CD4-positive, alpha-beta T cell treated with Interleukin-6 at 100 ng/mL for 8 hours (primary cell): ENCODE measurements at regions not wholly inside any gene's neighbourhood (a gene's known extent, or its start where the extent isn't known, plus 50 kb on each side); places are given as distances from the start of the nearest gene placed in this dataset.
"Not testable (repeated sequence)": the region's sequence is repeated elsewhere in the genome, so short reads cannot be mapped to it uniquely, and the experiment has no call there.

ENCODE experiments used
- DNase-seq: peaks from one replicate; pipeline ENCODE4 v3.0.0-alpha.2; 2020; ENCODE audit warnings: mixed read lengths, low spot score

DNA sequence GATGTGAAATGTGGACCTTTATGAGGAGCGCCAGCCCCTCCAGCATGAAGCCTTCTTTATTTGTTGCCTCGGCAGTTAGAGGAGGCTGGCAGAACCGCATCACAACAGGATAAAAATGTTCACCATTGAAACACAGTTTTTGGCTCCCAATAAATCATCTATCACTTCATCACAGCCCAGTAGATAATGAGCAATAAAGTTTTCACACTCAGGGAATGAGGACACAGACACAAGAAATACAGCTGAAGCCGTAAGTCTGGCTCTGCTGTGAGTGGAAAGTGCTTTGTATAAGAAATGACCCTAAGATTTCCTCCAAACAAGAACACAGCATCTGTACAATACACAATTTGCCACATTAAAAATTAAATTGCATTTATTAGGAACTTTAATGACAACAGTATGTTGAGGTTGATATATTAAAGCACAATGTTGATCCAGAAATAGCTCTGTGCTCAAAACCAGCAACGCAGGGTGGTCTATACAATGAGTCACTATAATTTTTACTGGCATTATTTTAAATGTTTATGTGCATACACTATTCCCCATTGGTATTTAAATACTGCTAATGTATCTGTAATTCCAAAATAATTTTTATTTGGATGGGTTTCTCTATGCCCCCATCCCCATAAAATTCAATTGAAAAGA, 301.8 kb upstream of the MGMT start:
- DNase-seq = no peak

DNA sequence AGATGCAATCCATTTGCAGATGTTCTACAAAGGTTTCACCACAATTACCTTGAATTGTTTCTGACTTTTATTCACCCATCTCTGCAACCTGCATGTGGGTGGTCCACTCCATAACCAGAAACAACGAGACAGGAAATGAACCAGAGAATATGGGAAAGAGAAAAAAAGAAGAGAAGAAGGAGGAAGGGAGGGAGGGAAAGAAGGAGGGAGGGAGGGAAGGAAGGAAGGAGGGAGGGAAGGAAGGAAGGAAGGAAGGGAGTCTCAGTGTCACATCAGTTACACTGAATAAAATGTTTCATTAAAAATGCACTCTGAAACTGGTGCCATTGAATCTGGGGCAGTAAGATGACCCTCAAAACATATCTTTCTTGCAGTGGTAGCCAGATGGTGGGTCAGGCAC, 301.3 kb upstream of the MGMT start:
- no peak for DNase-seq

DNA sequence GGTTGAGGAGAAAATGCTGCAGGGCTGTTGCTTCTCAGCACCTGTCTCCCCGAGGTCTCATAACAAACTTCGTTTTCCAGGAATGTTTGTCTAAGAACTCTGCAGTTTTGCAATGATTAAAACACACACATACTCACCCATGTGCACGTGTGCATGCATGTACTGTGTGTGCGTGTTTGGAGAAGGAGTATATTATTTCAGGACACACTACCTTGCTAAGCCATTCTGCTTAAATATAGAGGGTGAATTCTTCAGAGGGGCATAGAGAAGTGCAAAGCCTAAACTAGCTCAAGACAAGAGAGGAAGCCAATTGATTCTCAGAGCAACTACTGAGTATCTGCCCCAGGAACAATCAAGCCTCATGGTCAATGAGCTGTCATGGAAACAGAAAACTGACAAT, 298.4 kb upstream of the MGMT start:
- DNase-seq = no peak

DNA sequence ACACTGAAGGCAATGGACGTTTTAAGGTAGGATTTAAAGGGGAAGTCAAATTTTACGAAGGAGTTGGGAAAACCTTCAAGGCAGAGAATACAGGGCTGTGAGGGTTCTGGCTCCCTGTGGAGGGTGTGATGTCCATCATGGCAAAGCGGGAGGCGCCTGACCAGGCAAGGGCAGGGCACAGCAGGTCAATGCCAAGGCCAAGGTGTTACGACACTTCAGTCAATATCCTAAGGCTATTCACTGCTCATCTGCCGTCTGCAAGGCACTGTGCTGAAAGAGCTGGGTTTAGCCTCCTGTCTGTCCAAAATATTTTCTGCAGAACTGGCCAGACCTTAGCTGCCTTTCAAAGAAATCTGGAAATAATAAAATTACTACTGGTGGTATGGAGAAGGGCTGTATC, 297.9 kb upstream of the MGMT start:
- DNase-seq = no peak

DNA sequence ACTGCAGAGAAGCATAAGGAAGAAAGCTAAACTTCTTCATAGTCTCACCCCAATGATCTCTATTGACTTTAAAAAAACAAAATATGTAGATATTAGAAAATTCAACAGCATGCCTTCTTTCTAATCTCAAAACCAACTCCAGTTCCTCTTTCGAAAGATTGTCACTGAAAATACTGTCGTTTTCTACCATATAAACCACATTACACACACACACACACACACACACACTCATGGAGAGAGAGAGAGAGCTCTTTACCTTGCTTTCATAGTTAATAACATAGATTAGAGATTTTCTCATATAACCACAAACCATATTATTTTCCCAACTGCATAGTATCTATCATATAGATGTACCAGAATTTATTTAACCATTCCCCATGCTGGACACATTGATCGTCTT, 296.2 kb upstream of the MGMT start:
- no peak for DNase-seq

DNA sequence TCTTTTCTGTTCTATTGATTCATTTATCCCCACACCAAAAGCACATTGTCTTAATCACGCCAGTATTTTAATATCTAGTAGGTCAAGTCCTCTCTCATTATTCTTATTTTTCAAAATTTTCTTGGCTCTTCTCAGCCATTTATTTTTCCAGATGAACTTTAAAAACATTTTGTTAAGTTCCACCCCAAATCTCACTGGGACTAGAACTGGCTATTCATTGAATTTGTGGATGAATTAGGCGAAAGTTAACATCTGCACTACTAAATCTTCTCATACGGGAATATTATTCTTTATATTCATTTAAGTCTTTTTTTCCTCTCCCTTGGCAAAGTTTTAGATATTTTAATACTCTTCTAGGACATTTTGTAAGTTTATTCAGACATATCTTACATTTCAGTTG, 295.2 kb upstream of the MGMT start:
- no peak for DNase-seq

DNA sequence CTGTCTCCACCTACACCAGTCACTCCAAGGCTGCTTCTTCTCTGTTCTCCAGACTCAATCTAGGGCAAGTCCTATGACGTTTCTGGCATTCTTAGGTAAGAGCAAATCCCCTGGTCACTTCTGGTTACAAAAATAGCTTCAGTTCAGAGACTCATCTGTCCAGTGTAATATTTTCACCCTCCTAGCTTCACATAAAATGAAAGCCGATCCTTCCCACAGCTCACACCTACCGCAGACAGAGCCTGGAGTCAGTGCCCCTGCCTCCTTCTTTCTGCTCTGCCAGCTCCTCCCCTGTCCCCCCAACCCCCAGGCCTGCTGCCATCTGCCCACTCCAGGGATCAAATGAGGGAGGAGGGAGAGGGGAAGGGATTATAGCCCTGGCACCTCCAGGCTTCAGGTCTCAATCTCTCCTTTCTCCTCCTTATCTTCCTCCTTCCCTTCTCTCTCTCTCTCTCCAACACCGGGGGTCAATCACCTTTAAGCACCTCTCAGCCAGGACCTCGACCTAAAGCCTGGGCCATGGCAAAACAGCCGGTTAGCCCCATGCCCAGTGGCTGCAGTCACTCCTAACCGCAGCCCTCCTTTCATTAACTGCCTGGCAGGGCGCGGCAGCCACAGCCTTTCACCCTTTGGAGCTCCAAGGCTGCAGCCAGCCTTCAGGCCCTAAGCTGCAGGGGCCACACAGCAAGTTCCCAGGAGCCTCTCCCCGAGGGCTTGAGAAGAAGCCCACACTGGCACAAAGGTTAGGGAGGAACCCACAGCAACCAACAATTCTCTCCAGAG, 292.6 kb upstream of the MGMT start:
- DNase-seq = no peak

DNA sequence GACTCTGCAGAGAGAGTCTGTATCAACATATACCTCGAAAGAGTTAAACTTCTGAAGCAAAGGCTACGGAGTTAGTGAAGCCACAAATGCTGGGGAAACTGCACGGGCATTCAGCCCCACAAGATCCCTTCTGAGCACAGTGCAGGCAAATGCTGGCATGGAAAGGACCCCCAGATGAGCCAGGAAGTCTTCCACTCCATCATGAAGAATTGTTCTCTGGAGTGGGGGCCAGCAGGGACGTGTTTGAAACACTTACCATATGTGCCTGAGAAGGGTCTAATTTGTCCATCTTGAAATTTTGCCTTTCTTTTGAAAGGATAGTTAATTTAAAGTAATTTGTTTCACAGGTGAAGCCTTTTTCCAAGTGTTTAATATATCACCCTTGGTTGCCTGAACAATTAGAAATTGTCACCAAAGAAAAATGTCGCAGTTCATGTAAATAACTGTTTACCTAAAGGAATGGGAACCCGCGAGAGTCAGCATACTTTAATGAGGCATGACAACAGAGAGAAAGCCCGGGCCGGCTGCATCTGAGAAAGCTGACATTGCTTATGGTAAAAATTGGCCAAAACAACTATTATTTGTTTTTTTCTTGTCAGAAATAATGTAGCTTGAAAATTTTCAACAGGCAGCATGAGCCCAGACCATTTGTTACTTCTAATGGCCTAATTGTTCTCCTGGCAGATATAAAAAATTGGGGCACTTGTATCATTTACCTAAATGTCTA, 287.6 kb upstream of the MGMT start:
- DNase-seq = no peak

DNA sequence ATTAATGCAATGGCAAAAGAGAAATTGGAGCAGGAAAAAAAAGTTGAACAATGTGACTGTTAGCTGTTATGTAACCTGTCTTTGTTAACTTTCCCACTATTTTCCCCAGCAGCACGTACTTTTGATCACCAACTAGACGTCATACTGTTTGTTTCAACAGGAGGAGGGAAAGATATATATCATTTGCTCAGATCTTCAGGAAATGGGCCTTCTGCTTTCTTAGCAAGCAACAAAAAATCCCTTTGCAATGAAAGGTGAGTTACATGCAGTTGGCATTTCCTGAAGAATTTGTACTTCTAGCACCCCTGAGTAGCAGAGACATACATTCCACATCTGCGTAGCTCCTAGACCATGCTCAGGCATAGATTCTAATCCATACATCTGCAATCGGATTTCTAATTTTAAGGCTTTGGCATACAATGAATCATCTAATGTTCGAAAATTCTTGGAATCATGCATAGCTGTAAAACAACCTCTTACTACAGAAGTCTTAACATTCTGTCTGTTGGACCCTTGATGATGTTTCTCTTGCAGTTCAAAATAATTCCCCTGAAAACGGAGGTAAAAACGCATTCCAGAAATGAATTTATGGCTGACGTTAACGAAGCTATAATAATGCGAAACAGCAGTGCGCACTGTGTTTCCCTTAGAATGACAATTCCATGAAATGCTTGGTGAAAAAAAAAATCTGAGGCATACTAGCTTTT, 286.9 kb upstream of the MGMT start:
- no peak for DNase-seq

DNA sequence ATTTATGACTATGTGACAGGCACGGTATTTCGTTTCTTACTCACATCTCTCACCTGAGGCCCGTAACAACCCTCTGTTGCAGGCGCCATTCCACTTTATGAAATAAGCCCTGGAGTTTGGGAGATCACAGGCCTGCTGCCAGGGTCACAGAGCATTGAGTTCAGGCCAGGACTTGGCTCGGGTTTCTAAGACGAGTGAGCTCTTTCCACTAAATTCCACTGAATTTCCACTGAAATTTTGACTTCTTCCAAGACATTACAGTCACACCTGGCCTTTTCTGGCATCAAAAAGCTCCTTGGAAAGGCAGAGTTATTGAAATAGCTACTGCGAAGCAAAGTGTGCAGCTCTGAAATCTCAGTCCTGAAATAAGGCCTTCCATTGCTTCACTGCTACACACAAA, 282.8 kb upstream of the MGMT start:
- DNase-seq = no peak

DNA sequence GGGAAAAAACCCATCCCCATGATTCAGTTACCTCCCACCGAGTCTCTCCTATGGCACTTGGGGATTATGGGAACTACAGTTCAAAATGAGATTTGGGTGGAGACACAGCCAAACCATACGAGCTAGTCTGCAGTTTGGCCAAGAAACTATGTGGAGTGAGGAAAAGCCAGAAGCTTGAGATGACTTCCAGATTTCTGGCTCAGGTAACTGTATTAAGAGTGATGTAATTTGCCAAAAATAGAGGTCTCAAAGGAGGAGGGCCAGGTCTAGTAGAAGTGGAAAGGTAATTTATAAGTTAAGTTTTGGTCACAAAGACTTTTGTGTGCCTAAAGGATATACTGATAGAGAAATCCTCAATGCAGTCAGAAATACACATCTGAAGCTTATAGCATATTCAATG, 279.7 kb upstream of the MGMT start:
- DNase-seq = no peak

DNA sequence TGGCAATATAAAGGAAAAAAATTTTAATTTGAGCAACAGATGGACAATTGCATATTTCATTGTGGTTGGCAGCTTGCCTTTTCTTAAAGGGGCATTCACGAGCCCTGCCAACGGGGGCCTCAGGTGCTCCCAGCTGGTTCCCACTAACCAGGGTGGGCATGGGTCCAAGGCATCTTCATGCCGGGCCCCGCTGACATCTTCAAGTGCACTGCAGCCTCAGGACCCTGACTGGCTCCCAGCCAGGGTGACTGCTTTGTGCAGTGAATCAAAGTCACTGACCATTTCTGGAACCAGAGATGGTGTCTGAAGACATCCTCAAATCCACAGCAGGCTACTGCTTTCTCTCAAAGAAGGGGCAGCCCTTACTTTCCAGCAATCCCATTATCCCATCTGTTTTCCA, 275.2 kb upstream of the MGMT start:
- no peak for DNase-seq

DNA sequence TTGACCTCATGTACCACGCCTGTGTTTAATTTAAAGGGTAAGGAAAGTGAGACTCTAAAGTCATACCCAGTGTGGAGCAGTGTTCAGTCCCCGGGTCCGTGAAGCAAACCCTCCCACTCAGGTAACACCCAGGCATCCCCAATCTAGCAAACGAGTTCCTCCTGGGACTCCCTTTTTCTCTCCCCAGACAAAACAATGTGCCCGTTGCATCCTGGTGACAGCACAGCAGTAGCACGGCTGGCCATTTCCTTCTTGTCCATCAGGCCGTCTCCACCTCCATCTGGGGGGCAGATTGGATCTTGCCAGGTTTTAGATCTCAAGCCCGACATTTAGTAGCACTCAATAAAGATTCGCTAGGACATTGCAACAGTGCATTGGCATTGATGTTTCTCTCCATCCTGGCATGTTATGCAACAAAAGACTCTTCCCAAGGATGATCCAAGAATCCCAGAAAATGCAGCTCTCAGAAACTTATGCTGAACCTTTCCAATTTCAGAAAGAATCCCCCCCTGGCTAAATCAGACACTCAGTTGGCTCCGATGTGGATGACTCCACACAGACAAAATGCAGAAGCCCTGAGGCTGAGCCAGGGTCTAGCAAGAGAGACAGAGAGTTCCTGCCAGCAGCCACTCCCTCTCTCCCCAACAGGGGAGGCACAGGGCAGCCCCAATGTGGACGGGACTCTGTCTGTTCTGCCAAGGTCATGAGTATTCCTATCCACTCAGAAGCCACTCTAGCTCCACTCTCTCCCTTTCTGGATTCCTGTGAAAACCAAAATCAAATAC, 274.5 kb upstream of the MGMT start:
- DNase-seq = no peak

DNA sequence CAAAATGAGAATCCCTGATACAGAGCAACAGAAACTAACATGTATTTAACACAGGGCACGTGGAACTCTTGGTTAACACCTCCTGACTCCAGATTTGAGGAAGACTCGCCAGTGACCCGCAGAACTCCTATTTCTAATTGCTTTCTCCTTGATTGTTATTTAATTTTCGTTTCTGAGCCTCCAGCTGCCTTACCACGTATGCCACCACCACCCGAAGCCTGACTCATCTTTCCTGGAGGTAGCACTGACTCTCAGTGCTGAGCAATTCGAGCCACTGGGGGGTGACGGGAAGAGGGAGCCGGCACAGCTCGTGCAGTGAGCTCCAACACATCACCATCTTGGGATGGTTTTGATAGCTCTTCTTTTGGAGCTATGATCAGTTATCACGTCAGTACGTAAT, 273.9 kb upstream of the MGMT start:
- no peak for DNase-seq

DNA sequence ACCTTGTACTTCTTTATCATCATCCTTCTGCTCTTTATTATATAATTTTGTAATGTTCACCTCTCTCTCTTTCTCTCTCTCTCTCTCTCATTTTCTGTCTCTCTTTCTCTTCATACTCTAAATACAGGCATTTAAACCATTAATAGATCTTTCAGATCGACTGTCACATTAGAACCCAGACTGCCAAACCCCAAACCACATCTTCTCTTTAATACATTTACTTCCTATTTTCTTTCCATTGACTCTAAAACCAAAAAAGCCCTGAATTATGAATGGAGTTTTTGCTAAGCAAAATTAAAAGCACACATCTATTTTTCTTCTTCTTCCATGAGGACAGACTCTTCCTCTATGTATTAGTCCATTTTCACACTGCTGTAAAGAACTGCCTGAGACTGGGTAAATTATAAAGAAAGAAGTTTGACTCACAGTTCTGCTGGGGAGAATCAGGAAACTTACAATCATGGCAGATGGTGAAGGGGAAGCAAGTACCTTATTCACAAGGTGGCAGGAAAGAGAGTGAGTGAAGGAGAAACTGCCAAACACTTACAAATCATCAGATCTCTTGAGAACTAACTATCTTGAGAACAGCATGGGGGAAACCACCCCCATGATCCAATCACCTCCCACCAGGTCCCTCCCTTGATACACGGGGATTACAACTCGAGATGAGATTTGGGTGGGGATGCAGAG, 272.7 kb upstream of the MGMT start:
- DNase-seq = no peak

DNA sequence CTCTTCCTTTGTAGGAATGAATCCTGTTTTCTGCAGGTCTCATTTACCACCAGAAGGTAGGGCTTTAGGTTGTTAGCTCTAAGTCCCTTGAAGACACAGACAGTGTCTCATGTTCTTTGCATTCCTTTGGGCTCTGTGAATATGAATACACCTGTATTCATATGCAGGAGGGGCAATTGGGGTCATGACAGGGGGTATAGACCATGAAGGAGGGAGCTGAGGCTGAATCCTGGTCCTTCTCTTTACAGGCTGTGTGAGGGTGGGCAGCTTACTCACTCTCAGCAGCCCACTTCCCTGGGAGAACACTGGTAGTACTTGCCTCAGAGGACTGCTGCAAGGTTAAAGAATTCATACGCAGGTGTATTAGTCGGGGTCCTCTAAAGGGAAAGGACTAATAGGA, 267.2 kb upstream of the MGMT start:
- no peak for DNase-seq

DNA sequence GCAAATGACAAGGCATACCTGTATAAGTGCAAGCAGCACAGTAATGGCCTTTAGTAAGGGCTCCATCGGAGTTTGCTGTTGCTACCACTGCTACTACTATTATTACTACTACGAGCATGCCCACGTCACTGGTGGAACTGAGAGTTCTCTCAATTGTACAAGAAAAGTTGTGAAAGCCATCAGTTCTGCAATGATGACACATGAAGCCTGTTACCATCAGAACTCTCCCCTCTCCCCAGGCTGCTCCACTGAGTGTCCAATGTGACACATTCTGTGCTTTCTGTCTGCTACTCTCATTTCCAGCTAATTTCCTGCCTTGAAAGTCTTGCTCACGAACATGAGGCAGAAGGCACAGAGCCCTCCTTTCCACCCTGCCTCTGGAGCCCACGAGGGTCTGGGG, 263.2 kb upstream of the MGMT start:
- DNase-seq = no peak

DNA sequence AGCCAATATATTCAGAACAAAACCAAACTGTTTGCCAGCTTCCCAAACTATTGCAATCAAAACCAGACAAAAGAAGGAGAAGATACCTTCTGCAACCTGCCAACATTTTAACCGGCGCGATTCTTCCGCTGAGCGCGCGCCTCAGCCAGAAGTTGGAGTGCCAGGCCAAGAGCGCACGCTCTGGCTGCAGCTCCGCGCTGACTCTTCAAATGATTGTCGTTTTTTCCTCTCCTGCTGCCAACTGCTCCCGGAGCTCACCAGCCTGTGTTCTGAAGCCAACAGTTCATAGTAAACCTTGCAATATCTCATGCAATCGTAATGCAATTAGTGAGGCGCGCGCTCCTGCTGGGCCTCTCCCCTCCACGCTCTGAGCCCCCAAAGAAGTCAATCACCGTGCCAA, 259.7 kb upstream of the MGMT start:
- no peak for DNase-seq

DNA sequence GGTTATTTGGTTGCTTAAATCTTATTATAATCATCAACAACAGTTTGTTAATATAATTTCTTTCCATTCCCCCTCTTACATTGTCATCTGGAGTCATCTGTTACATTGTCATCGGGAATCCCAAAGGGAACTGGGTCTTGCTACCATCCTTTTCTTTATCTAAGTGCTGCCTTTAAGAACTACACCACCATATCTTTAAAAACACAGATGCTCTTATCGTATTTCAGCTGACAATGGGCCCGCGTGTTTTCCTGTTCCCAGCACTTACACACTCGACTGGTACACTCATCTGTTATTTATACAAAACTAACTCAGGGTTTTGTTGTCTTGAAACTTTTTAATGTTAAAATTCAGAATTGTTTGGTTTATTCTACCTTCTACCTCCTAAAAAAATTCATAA, 256.2 kb upstream of the MGMT start:
- no peak for DNase-seq

DNA sequence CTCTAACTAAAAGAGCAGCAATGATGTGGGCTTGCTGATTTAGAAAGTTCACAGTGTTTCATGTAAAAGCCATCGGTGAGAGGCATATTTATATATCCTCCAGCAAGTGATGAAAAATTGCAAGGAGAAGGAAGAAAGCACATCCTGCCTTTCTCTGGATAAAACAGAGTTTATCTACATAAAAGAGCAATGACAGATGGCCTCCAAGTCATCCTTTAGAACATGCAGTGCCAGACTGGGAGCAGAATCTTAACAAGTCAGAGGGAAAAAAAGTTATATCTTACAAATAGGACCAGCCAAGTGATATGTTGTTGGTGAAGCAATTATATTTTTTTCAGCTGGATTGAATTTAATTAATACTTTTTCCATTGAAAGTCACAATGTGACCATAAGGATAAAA, 253.8 kb upstream of the MGMT start:
- DNase-seq = no peak

DNA sequence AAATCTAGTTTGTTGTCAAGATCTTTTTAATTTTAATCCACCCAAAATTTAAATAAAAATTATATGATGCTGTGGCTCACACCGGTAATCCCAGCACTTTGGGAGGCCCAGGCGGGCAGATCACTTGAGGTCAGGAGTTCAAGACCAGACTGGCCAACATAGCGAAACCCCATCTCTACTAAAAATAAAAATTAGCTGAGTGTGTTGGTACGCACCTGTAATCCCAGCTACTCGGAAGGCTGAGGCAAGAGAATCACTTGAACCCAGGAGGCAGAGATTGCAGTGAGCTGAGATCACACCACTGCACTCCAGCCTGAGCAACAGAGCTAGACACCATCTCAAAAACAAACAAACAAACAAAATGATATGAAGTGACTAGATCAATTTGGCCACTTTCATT, 253.0 kb upstream of the MGMT start:
- DNase-seq = not testable (repeated sequence)
